Muscle of back (tissue), 3 donors: ENCODE measurements at regions not wholly inside any gene's neighbourhood (a gene's known extent, or its start where the extent isn't known, plus 50 kb on each side); places are given as distances from the start of the nearest gene placed in this dataset.
"Not testable (repeated sequence)": the region's sequence is repeated elsewhere in the genome, so short reads cannot be mapped to it uniquely, and the experiment has no call there.

Source experiments
- DNase-seq, 3 donors: peaks; one replicate each; pipeline versions ENCODE4 v3.0.0 to v3.0.0-alpha.2; 2013

- DNase-seq, result no peak
Observed at GRCh38 chr4:77306496-77306895, 149.5 kb downstream of the CCNG2 start.

- DNase-seq, result peak; percentile 7 to 37 (median 14)
Observed at GRCh38 chr4:77308843-77309242, 151.8 kb downstream of the CCNG2 start.

GRCh38 chr4:77309496-77309895 lies 152.5 kb downstream of the CCNG2 start:
- DNase-seq, result no peak

- peak in 1 of 3 donors; percentile 6 for DNase-seq
Observed at GRCh38 chr4:77310931-77311330, 153.9 kb downstream of the CCNG2 start.

GRCh38 chr4:77314697-77315096 lies 157.7 kb downstream of the CCNG2 start:
- no peak for DNase-seq

GRCh38 chr4:77327151-77327550 lies 170.1 kb downstream of the CCNG2 start:
- no peak for DNase-seq

GRCh38 chr4:77332696-77333270 lies 175.8 kb downstream of the CCNG2 start:
- DNase-seq, result no peak

- no peak for DNase-seq
Observed at GRCh38 chr4:77336411-77337142, 179.6 kb downstream of the CCNG2 start.

GRCh38 chr4:77342170-77342810 lies 185.3 kb downstream of the CCNG2 start:
- no peak for DNase-seq

- DNase-seq, result no peak
Observed at GRCh38 chr4:77344001-77344400, 187.0 kb downstream of the CCNG2 start.

- no peak for DNase-seq
Observed at GRCh38 chr4:77344784-77345183, 187.8 kb downstream of the CCNG2 start.

- no peak for DNase-seq
Observed at GRCh38 chr4:77347351-77347966, 190.5 kb downstream of the CCNG2 start.

- no peak for DNase-seq
Observed at GRCh38 chr4:77348815-77349214, 191.8 kb downstream of the CCNG2 start.

- DNase-seq, result no peak
Observed at GRCh38 chr4:77349364-77349763, 192.4 kb downstream of the CCNG2 start.

GRCh38 chr4:77349796-77350195 lies 192.8 kb downstream of the CCNG2 start:
- DNase-seq, result no peak

GRCh38 chr4:77352192-77352591 lies 195.2 kb downstream of the CCNG2 start:
- no peak for DNase-seq

- not testable (repeated sequence) for DNase-seq
Observed at GRCh38 chr4:77353724-77354315, 196.8 kb downstream of the CCNG2 start.

- no peak for DNase-seq
Observed at GRCh38 chr4:77354550-77354949, 197.5 kb downstream of the CCNG2 start.

GRCh38 chr4:77355731-77356130 lies 198.7 kb downstream of the CCNG2 start:
- no peak for DNase-seq

- DNase-seq, result peak; percentile 26 to 61 (median 27)
Observed at GRCh38 chr4:77358315-77358928, 201.4 kb downstream of the CCNG2 start.

- no peak for DNase-seq
Observed at GRCh38 chr4:77360451-77360850, 203.4 kb downstream of the CCNG2 start.

GRCh38 chr4:77366876-77367275 lies 209.9 kb downstream of the CCNG2 start:
- not testable (repeated sequence) for DNase-seq
